MM.1S (cell line): ENCODE measurements at regions not wholly inside any gene's neighbourhood (a gene's known extent, or its start where the extent isn't known, plus 50 kb on each side); places are given as distances from the start of the nearest gene placed in this dataset.

Source experiments
- EZH2 ChIP-seq: fragments of 300-600 bp; sonication (generic); optimal IDR thresholded peaks from 2 replicates; pipeline ENCODE3; 2017; ENCODE audit warnings: low read depth, mild to moderate bottlenecking, antibody characterized with exemption, low read length, mixed read lengths
- EZH2phosphoT487 ChIP-seq: fragments of 300-600 bp; sonication (generic); IDR thresholded peaks from 2 replicates; pipeline ENCODE4 v1.6.1; 2018; ENCODE audit warnings: antibody characterized with exemption, low read length
- TF ChIP-seq, protein P1 (sequence below): fragments of 300-600 bp; sonication (generic); IDR thresholded peaks from 2 replicates; pipeline ENCODE4 v1.5.1; 2016; ENCODE audit warnings: antibody characterized with exemption, low read length, mixed read lengths

DNA sequence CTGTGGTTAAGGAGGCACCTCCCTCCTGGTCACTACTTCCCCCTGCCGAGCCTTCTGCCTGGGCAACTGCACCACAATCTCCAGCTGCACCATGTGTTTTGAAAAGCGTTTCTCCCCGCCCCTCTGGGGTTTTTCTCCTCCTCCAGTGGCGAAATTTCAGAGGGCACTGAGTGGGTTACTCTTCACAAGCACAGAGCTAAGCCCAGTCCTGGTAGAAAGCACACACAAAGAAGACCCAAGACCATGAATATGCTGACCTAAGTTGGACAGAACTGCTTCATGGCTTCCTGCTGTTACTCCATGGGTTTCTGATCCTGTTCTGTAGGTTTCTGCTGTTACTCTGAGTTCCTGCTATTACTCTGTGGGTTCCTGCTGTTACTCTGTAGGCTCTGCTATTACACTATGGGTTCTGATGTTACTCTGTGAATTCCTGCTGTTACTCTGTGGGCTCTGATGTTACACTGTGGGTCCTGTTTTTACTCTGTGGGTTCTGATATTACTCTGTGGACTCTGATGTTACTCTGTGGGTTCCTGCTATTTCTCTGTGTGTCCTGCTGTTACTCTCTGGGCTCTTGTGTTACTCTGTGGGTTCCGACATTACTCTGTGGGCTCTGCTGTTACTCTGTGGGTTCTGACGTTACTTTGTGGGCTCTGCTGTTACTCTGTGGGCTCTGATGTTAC, 216.6 kb downstream of the RTP5 start:
- TF ChIP-seq, protein P1, sequence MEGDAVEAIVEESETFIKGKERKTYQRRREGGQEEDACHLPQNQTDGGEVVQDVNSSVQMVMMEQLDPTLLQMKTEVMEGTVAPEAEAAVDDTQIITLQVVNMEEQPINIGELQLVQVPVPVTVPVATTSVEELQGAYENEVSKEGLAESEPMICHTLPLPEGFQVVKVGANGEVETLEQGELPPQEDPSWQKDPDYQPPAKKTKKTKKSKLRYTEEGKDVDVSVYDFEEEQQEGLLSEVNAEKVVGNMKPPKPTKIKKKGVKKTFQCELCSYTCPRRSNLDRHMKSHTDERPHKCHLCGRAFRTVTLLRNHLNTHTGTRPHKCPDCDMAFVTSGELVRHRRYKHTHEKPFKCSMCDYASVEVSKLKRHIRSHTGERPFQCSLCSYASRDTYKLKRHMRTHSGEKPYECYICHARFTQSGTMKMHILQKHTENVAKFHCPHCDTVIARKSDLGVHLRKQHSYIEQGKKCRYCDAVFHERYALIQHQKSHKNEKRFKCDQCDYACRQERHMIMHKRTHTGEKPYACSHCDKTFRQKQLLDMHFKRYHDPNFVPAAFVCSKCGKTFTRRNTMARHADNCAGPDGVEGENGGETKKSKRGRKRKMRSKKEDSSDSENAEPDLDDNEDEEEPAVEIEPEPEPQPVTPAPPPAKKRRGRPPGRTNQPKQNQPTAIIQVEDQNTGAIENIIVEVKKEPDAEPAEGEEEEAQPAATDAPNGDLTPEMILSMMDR: no peak
- TF ChIP-seq EZH2phosphoT487 (no peak), EZH2 (no peak)
